NCI-H1105 treated with DMSO at 0.1 percent for 48 hours (cell line): ENCODE measurements at regions not wholly inside any gene's neighbourhood (a gene's known extent, or its start where the extent isn't known, plus 50 kb on each side); places are given as distances from the start of the nearest gene placed in this dataset.
"Not testable (repeated sequence)": the region's sequence is repeated elsewhere in the genome, so short reads cannot be mapped to it uniquely, and the experiment has no call there.

Experiments used
- DNase-seq: peaks from one replicate; lab custom pipeline; 2025; lab: John Stamatoyannopoulos, UW

- DNase-seq = no peak
Observed at GRCh38 chr4:104549736-104550135, 55.0 kb upstream of the CXXC4 start.

GRCh38 chr4:104559502-104559901 lies 64.8 kb upstream of the CXXC4 start:
- DNase-seq = no peak

GRCh38 chr4:104571341-104571740 lies 76.6 kb upstream of the CXXC4 start:
- DNase-seq = no peak

GRCh38 chr4:104574371-104574770 lies 79.7 kb upstream of the CXXC4 start:
- no peak for DNase-seq

- DNase-seq = no peak
Observed at GRCh38 chr4:104575278-104575677, 80.6 kb upstream of the CXXC4 start.

GRCh38 chr4:104577405-104577804 lies 82.7 kb upstream of the CXXC4 start:
- DNase-seq = no peak

- not testable (repeated sequence) for DNase-seq
Observed at GRCh38 chr4:104581476-104581875, 86.8 kb upstream of the CXXC4 start.

GRCh38 chr4:104582056-104582455 lies 87.4 kb upstream of the CXXC4 start:
- not testable (repeated sequence) for DNase-seq

GRCh38 chr4:104589264-104589868 lies 94.7 kb upstream of the CXXC4 start:
- peak; percentile 65 for DNase-seq

GRCh38 chr4:104591510-104591911 lies 96.8 kb upstream of the CXXC4 start:
- DNase-seq = peak; percentile 87

GRCh38 chr4:104592183-104592582 lies 97.5 kb upstream of the CXXC4 start:
- DNase-seq = peak; percentile 63

- no peak for DNase-seq
Observed at GRCh38 chr4:104593019-104593418, 98.3 kb upstream of the CXXC4 start.

- DNase-seq = no peak
Observed at GRCh38 chr4:104596189-104596588, 101.5 kb upstream of the CXXC4 start.

GRCh38 chr4:104615496-104615895 lies 120.8 kb upstream of the CXXC4 start:
- DNase-seq = no peak

GRCh38 chr4:104615926-104616325 lies 121.2 kb upstream of the CXXC4 start:
- no peak for DNase-seq

- peak; percentile 7 for DNase-seq
Observed at GRCh38 chr4:104616401-104616820, 121.7 kb upstream of the CXXC4 start.

GRCh38 chr4:104625706-104626105 lies 131.0 kb upstream of the CXXC4 start:
- no peak for DNase-seq

GRCh38 chr4:104629601-104630000 lies 134.9 kb upstream of the CXXC4 start:
- no peak for DNase-seq

- no peak for DNase-seq
Observed at GRCh38 chr4:104630272-104630671, 135.6 kb upstream of the CXXC4 start.

GRCh38 chr4:104631000-104631399 lies 136.3 kb upstream of the CXXC4 start:
- no peak for DNase-seq

- peak; percentile 29 for DNase-seq
Observed at GRCh38 chr4:104641418-104641817, 146.7 kb upstream of the CXXC4 start.

GRCh38 chr4:104642521-104642920 lies 147.8 kb upstream of the CXXC4 start:
- no peak for DNase-seq

- DNase-seq = no peak
Observed at GRCh38 chr4:104643805-104644204, 149.1 kb upstream of the CXXC4 start.

GRCh38 chr4:104649631-104650030 lies 154.9 kb upstream of the CXXC4 start:
- DNase-seq = no peak
